HepG2 (cell line): ENCODE measurements at regions not wholly inside any gene's neighbourhood (a gene's known extent, or its start where the extent isn't known, plus 50 kb on each side); places are given as distances from the start of the nearest gene placed in this dataset.

Experiments used
- ATAC-seq: fragments of 200-7000 bp; cut with Tn5 transposase; 3 replicates; pipeline ENCODE4 v1.9.1; 2020; ENCODE audit warnings: mild to moderate bottlenecking, moderate library complexity
- BruUV-seq: library from RNA; stranded (reverse); fragments of 400-500 nt; replicated peaks from 2 replicates; lab custom pipeline; 2021; lab: Mats Ljungman, UMichigan
- CTCF ChIA-PET: fragments of 300-600 bp; formaldehyde crosslinking; extraction: SDS; loops from one replicate; lab custom pipeline; 2021; ENCODE audit warnings: low total read pairs, inconsistent platforms, low intra/inter-chr PET ratio; lab: Yijun Ruan, JAX
- POLR2A ChIA-PET: fragments of 350-600 bp; sonication (Branson Sonifier 250); formaldehyde crosslinking; loops from one replicate; lab custom pipeline; 2020; ENCODE audit warnings: antibody characterized with exemption, inconsistent platforms; lab: Yijun Ruan, JAX
- DNase-seq: peaks from one replicate; pipeline ENCODE4 v3.0.0-alpha.2; 2015; ENCODE audit warnings: low spot score
- FAIRE-seq: peaks from 3 replicates; lab custom pipeline; 2011; peaks lifted over from hg19 to GRCh38; lab: Jason Lieb, UNC
- H2AFZ ChIP-seq: one replicate; pipeline ENCODE4 v1.6.1; 2011; ENCODE audit warnings: low read length, inconsistent platforms
- H3K27ac ChIP-seq: fragments of 300-600 bp; 3 replicates; pipeline ENCODE4 v1.8.0; 2011; ENCODE audit warnings: mixed run types, mild to moderate bottlenecking, mixed read lengths, low read length, inconsistent platforms; ENCODE audit not compliant: insufficient read depth; ENCODE audit errors: extremely low read length
- H3K27me3 ChIP-seq, 2 experiments: fragments of 200-600 bp in 1 of 2; 2 replicates in 1 of 2; 3 replicates in 1 of 2; pipeline versions ENCODE4 v1.6.0 to v1.8.0; 2011; ENCODE audit warnings: low read length in 2 of 2, mild to moderate bottlenecking in 2 of 2, moderate library complexity in 2 of 2, inconsistent platforms in 1 of 2; ENCODE audit not compliant: insufficient read depth in 2 of 2, control insufficient read depth in 1 of 2
- H3K36me3 ChIP-seq, 2 experiments: fragments of 200-600 bp in 1 of 2; replicated peaks in 1 of 2; 2 replicates in 1 of 2; 3 replicates in 1 of 2; pipeline versions ENCODE4 v1.5.1 to v1.8.0; 2011; ENCODE audit warnings: low read length in 2 of 2, inconsistent platforms in 1 of 2; ENCODE audit not compliant: insufficient read depth in 2 of 2, control insufficient read depth in 1 of 2
- H3K4me1 ChIP-seq: 2 replicates; pipeline ENCODE4 v1.5.1; 2012; ENCODE audit warnings: low read length, inconsistent platforms; ENCODE audit not compliant: insufficient read depth
- H3K4me2 ChIP-seq: 2 replicates; pipeline ENCODE4 v1.6.0; 2011; ENCODE audit warnings: low read depth, low read length, inconsistent platforms
- H3K4me3 ChIP-seq, 3 experiments: fragments of 200-600 bp in 1 of 3; sonication (generic), shearing (Covaris generic) in 1 of 3; replicated peaks in 1 of 3; 2 replicates each; pipeline ENCODE4 v1.5.1; 2011 to 2016; ENCODE audit warnings: low read length in 3 of 3, inconsistent platforms in 2 of 3, low read depth in 2 of 3, mild to moderate bottlenecking in 2 of 3, control low read depth in 1 of 3, mixed read lengths in 1 of 3; ENCODE audit not compliant: insufficient read depth in 1 of 3
- H3K79me2 ChIP-seq: one replicate; pipeline ENCODE4 v1.6.1; 2011; ENCODE audit warnings: low read length, inconsistent platforms; ENCODE audit not compliant: insufficient read depth
- H3K9ac ChIP-seq: 2 replicates; pipeline ENCODE4 v1.6.0; 2011; ENCODE audit warnings: mild to moderate bottlenecking, low read depth, low read length, inconsistent platforms; ENCODE audit not compliant: insufficient read depth
- H3K9me3 ChIP-seq: 2 replicates; pipeline ENCODE4 v1.5.1; 2012; ENCODE audit warnings: mild to moderate bottlenecking, low read length
- H4K20me1 ChIP-seq: 2 replicates; pipeline ENCODE4 v1.6.0; 2011; ENCODE audit warnings: inconsistent platforms, mild to moderate bottlenecking, low read length, moderate library complexity; ENCODE audit not compliant: insufficient read depth
- MAFK ChIP-seq, 2 experiments: IDR thresholded peaks in 1 of 2; conservative IDR thresholded peaks in 1 of 2; 2 replicates each; pipeline ENCODE4 v1.6.1; 2011; ENCODE audit warnings: improper control_type of control experiment in 2 of 2, low read length in 2 of 2
- NR2F2 ChIP-seq: IDR thresholded peaks from 2 replicates; pipeline ENCODE4 v1.6.1; 2012; ENCODE audit warnings: low read depth, inconsistent platforms, borderline replicate concordance
- ZNF670 ChIP-seq: sonication (generic); formaldehyde crosslinking; IDR thresholded peaks from 2 replicates; pipeline ENCODE4 v1.8.0; 2022; ENCODE audit warnings: mild to moderate bottlenecking, missing genetic modification reagents, borderline replicate concordance
- WGBS: methylation state at CpG from one replicate; pipeline ENCODE4 v1.1.6; 2017; ENCODE audit warnings: low lambda C conversion rate; 5-methylcytosine and 5-hydroxymethylcytosine counted together
- in situ Hi-C: cut with HindIII; loops from 2 replicates; pipeline ENCODE4 v1.10.0; 2017; ENCODE audit warnings: low pct_unique_long_range_greater_than_20kb; ENCODE audit not compliant: extremely low pct_ligation_motif_present
- intact Hi-C: fragments of 100-400 bp; cut with micrococcal nuclease; formaldehyde crosslinking; loops from one replicate; pipeline ENCODE4 v1.10.0; 2022; ENCODE audit not compliant: unreplicated experiment
- TF ChIP-seq, protein P1 (sequence below): sonication (generic); formaldehyde crosslinking; IDR thresholded peaks from 2 replicates; pipeline ENCODE4 v1.4.0; 2020; ENCODE audit warnings: mild to moderate bottlenecking, missing genetic modification reagents
- TF ChIP-seq, protein P2 (sequence below): IDR thresholded peaks from 2 replicates; pipeline ENCODE4 v1.4.0; 2020; ENCODE audit warnings: mild to moderate bottlenecking, missing genetic modification reagents
- TF ChIP-seq, protein P3 (sequence below): sonication (generic); formaldehyde crosslinking; IDR thresholded peaks from 2 replicates; pipeline ENCODE4 v1.4.0; 2020; ENCODE audit warnings: mild to moderate bottlenecking, missing genetic modification reagents

DNA sequence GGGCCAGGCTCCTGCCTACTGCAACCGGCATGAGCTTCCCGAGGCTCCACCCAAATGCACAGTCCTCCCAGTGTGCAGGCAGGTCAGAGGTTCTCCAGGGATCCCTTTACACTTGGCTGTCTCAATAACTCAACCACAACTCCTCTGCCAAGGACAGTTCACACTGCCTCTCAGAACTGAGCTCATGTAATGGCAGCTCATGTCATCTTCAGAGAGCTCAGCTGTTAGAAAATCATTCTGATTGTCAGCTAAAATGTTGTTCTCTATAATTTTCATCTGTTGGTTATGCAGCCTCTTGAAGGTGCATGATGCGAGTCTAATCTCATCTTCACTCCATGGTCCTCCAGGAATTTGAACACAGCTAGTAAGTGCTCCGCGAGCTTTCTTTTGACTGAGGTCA is 76.7 kb downstream of the SST start:
- H3K4me3 ChIP-seq, result no peak overlapping the region
- WGBS, result 46% methylated on average over 3 of the region's 5 CpGs
- H3K9me3 ChIP-seq, result no peaks in the 10 kb centered on the region
- no peaks in the 10 kb centered on the region for H3K36me3 ChIP-seq
- H3K4me2 ChIP-seq, result no peak overlapping the region
- H3K27me3 ChIP-seq, result no peaks in the 10 kb centered on the region
- H3K27ac ChIP-seq, result no peak overlapping the region
- DNase-seq (no peak), ATAC-seq (no peak), FAIRE-seq (no peak)
- intact Hi-C loops (no loop called here), in situ Hi-C loops (no loop called here)
- TF ChIP-seq NR2F2, result no peak
- TF ChIP-seq ZNF670, result no peak
- TF ChIP-seq MAFK (conservative IDR thresholded peaks at IDR 0.05 in 1 of 2, IDR thresholded peaks at IDR 0.05 in 1 of 2; ENCODE audit: low read length in 2 of 2), result no peak
- TF ChIP-seq, protein P1, sequence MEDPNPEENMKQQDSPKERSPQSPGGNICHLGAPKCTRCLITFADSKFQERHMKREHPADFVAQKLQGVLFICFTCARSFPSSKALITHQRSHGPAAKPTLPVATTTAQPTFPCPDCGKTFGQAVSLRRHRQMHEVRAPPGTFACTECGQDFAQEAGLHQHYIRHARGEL (CRISPR knock-in tag), result no peak
- TF ChIP-seq, protein P2, sequence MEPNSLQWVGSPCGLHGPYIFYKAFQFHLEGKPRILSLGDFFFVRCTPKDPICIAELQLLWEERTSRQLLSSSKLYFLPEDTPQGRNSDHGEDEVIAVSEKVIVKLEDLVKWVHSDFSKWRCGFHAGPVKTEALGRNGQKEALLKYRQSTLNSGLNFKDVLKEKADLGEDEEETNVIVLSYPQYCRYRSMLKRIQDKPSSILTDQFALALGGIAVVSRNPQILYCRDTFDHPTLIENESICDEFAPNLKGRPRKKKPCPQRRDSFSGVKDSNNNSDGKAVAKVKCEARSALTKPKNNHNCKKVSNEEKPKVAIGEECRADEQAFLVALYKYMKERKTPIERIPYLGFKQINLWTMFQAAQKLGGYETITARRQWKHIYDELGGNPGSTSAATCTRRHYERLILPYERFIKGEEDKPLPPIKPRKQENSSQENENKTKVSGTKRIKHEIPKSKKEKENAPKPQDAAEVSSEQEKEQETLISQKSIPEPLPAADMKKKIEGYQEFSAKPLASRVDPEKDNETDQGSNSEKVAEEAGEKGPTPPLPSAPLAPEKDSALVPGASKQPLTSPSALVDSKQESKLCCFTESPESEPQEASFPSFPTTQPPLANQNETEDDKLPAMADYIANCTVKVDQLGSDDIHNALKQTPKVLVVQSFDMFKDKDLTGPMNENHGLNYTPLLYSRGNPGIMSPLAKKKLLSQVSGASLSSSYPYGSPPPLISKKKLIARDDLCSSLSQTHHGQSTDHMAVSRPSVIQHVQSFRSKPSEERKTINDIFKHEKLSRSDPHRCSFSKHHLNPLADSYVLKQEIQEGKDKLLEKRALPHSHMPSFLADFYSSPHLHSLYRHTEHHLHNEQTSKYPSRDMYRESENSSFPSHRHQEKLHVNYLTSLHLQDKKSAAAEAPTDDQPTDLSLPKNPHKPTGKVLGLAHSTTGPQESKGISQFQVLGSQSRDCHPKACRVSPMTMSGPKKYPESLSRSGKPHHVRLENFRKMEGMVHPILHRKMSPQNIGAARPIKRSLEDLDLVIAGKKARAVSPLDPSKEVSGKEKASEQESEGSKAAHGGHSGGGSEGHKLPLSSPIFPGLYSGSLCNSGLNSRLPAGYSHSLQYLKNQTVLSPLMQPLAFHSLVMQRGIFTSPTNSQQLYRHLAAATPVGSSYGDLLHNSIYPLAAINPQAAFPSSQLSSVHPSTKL (CRISPR knock-in tag), result no peak
- TF ChIP-seq, protein P3, sequence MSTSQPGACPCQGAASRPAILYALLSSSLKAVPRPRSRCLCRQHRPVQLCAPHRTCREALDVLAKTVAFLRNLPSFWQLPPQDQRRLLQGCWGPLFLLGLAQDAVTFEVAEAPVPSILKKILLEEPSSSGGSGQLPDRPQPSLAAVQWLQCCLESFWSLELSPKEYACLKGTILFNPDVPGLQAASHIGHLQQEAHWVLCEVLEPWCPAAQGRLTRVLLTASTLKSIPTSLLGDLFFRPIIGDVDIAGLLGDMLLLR (CRISPR knock-in tag), result no peak
- no peaks in the 10 kb centered on the region for H4K20me1 ChIP-seq
- no peaks in the 10 kb centered on the region for H3K4me1 ChIP-seq
- H2AFZ ChIP-seq, result no peak overlapping the region
- H3K79me2 ChIP-seq, result no peaks in the 10 kb centered on the region
- H3K9ac ChIP-seq, result no peak overlapping the region
- CTCF ChIA-PET, result no interaction called here
- POLR2A ChIA-PET, result no interaction called here
- BruUV-seq, result no TSS peak
